Fibroblast of pulmonary artery (primary cell): ENCODE measurements at regions not wholly inside any gene's neighbourhood (a gene's known extent, or its start where the extent isn't known, plus 50 kb on each side); places are given as distances from the start of the nearest gene placed in this dataset.

Experiments used
- DNase-seq: peaks from one replicate; pipeline ENCODE4 v3.0.0-alpha.2; 2010; ENCODE audit warnings: low read depth
- H3K4me3 ChIP-seq: replicated peaks from 2 replicates; pipeline ENCODE4 v1.5.1; 2011; ENCODE audit warnings: low read depth, mild to moderate bottlenecking, control low read depth, low read length, moderate library complexity
- CTCF ChIP-seq: IDR thresholded peaks from 2 replicates; pipeline ENCODE4 v1.5.1; 2011; ENCODE audit warnings: mild to moderate bottlenecking, control low read depth, low read length, inconsistent platforms; ENCODE audit errors: missing control alignments

- DNase-seq = no peak
- TF ChIP-seq CTCF = no peak
- H3K4me3 ChIP-seq = no peak overlapping the region
Measured at GRCh38 chr17:73924114-73924908, 279.2 kb upstream of the RPL38 start.

DNA sequence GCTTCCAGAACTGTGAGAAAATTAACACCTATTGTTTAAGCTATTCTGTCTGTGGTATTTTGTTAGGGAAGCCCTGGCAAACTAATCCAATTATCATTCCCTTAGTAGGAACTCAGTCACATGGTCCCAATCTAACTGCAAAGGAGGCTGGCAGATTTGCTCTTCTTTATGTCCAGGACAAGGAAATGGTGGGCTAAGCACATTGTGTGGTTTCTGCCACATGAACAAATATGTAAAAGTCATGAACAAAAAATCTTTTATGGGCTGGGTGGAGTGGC is 278.6 kb upstream of the RPL38 start:
- DNase-seq = no peak
- no peak overlapping the region for H3K4me3 ChIP-seq
- TF ChIP-seq CTCF = no peak

GRCh38 chr17:73929860-73930430 is 273.5 kb upstream of the RPL38 start:
- no peak for DNase-seq
- no peak for TF ChIP-seq CTCF
- H3K4me3 ChIP-seq = no peak overlapping the region

DNA sequence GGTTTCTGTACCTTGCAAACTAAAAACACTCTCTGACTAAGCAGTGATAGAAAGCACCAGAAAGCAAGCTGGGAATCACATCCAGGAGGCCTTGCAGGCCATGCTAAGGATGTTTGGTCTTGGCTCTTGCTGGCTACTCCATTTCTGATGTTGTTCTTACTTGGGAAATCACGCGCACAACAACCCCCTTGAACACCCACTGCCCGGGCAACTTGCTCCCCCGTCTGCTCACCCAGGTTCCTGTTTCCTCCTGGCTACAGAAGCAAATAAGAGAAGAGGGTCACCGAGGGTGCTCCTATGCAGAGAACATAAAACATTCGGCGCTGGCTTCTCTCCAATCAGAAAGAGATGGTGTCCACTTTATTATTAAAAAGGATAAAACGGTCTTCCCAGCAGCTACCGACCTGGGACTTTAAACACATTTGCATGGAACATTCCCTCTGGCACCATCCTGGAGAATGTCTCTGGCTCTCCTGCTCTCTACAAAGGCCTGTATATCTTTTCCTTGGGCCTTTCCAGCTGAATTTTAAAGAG is 271.2 kb upstream of the RPL38 start:
- TF ChIP-seq CTCF = no peak
- DNase-seq = no peak
- no peak overlapping the region for H3K4me3 ChIP-seq

DNA sequence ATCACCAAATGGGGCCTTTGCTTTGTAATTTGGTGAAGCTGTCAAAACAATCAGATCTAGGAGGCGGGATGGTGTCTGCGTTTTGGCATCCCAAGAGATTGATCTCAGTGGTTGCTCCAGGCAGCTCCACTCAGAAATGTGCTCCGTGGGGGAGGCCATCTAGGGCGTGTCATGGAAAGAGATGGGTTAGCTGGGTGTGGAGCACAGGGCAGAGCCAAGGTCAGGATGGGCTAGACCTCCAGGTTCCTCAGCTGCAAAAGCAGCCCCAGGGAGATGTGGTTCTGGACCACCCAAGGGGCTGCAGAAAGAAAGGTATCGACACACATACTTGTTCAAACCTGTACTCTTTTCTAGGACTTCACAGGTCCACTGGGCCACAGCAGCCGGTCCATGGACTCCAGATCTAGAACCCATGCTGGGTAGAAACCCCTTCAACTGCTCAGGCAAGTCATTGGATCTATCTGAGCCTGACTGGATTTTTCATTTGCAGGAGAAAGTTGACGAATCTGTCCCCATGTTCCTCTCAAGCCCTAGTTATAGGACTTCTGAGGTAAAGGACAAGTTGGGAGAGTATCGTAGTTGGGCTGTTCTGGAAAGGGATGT is 270.2 kb upstream of the RPL38 start:
- no peak for DNase-seq
- no peak overlapping the region for H3K4me3 ChIP-seq
- no peak for TF ChIP-seq CTCF

DNA sequence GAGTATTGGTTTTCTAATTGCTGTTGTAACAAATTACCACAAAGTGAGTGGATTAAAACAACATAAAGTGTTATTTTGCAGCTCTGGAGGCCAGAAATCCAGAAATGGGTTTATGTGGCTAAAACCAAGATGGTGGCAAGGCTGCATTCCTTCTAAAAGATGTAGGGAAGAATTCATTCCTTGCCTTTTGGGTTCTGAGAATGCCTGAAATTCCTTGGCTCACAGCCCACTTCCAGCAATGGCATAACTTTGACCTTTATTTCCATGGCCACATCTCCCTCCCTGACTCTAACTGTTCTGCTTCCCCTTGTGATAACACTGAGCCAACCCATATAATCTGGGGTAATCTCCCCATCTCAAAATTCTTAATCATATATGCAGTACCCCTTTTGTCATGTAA is 269.6 kb upstream of the RPL38 start:
- H3K4me3 ChIP-seq = no peak overlapping the region
- no peak for DNase-seq
- TF ChIP-seq CTCF = no peak
